ENCODE measurements at regions not wholly inside any gene's neighbourhood (a gene's known extent, or its start where the extent isn't known, plus 50 kb on each side); places are given as distances from the start of the nearest gene placed in this dataset.

- no peak overlapping the region for H3K23ac ChIP-seq (ENCODE audit: insufficient read length, low read depth, low read length)
- H4K91ac ChIP-seq (ENCODE audit: insufficient read length, low read depth, low read length), result no peak overlapping the region
- H2BK5ac ChIP-seq (ENCODE audit: insufficient read length, low read length), result no peak overlapping the region
- H3K23me2 ChIP-seq (ENCODE audit: insufficient read length, low read depth, low read length, poor library complexity, severe bottlenecking), result no peaks in the 10 kb centered on the region
- H3K27ac Mint-ChIP-seq, result no peak overlapping the region
- H3K14ac ChIP-seq (ENCODE audit: insufficient read depth, low read length), result no peak overlapping the region
- TF ChIP-seq, protein P1, sequence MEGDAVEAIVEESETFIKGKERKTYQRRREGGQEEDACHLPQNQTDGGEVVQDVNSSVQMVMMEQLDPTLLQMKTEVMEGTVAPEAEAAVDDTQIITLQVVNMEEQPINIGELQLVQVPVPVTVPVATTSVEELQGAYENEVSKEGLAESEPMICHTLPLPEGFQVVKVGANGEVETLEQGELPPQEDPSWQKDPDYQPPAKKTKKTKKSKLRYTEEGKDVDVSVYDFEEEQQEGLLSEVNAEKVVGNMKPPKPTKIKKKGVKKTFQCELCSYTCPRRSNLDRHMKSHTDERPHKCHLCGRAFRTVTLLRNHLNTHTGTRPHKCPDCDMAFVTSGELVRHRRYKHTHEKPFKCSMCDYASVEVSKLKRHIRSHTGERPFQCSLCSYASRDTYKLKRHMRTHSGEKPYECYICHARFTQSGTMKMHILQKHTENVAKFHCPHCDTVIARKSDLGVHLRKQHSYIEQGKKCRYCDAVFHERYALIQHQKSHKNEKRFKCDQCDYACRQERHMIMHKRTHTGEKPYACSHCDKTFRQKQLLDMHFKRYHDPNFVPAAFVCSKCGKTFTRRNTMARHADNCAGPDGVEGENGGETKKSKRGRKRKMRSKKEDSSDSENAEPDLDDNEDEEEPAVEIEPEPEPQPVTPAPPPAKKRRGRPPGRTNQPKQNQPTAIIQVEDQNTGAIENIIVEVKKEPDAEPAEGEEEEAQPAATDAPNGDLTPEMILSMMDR (conservative IDR thresholded peaks at IDR 0.05), result no peak
- H3K9me3 ChIP-seq (ENCODE audit: control insufficient read depth, low read depth, low read length), result no peaks in the 10 kb centered on the region
- H3K56ac ChIP-seq (ENCODE audit: insufficient read length, low read depth, low read length), result no peak overlapping the region
- H2BK15ac ChIP-seq (ENCODE audit: low read depth, low read length), result no peak overlapping the region
- no peak overlapping the region for H3K4me3 Mint-ChIP-seq
- H3K79me1 ChIP-seq (ENCODE audit: insufficient read depth, low read depth, low read length, poor library complexity, severe bottlenecking), result no peaks in the 10 kb centered on the region
- H3K27me3 Mint-ChIP-seq (ENCODE audit: low read depth), result no peaks in the 10 kb centered on the region
- peaks cover 3% of the 10 kb centered on the region in 2 experiments; a peak in 2 of 4 replicates for H3K4me1 Mint-ChIP-seq
- no peak overlapping the region for H3K4ac ChIP-seq (ENCODE audit: low read depth, low read length)
- WGBS (ENCODE audit: extremely low coverage, insufficient read length, low lambda C conversion rate), result no CpG with 5 or more reads among the region's 1 CpG
- no peaks in the 10 kb centered on the region for H3K27me3 ChIP-seq (ENCODE audit: insufficient read depth, low read length)
- no peak overlapping the region for H3K4me2 ChIP-seq (ENCODE audit: insufficient read depth, insufficient read length, low read length)
- H4K8ac ChIP-seq (replicated peaks; ENCODE audit: insufficient read length, low read depth, low read length), result no peak overlapping the region
- H3K9ac ChIP-seq (ENCODE audit: extremely low read depth, insufficient read length, low read length), result no peak overlapping the region
- no peak overlapping the region for H2AK5ac ChIP-seq (ENCODE audit: insufficient read length, low read length)
- no peaks in the 10 kb centered on the region for H3K9me3 Mint-ChIP-seq
- H3K36me3 Mint-ChIP-seq (ENCODE audit: insufficient read depth in 1 of 3, low read depth in 3 of 3), result no peaks in the 10 kb centered on the region
- H2BK12ac ChIP-seq (ENCODE audit: insufficient read length, low read depth, low read length), result no peak overlapping the region
- no peak overlapping the region for H2BK20ac ChIP-seq (ENCODE audit: low read depth, low read length, poor library complexity, severe bottlenecking)
- no peaks in the 10 kb centered on the region for H3K4me1 ChIP-seq (ENCODE audit: insufficient read depth, low read length)
- H4K20me1 ChIP-seq (ENCODE audit: control insufficient read depth, insufficient read depth, insufficient read length), result no peaks in the 10 kb centered on the region
- no peak overlapping the region for H2AFZ ChIP-seq (ENCODE audit: low read length)
- H2BK120ac ChIP-seq (ENCODE audit: low read depth, low read length, poor library complexity, severe bottlenecking), result no peak overlapping the region
- DNase-seq, result no peak
- H3K27ac ChIP-seq (ENCODE audit: insufficient read length, low read depth, low read length), result no peak overlapping the region
- no peak overlapping the region for H3T11ph ChIP-seq (ENCODE audit: low read length)
- H3K79me2 ChIP-seq (ENCODE audit: insufficient read depth, low read length), result no peaks in the 10 kb centered on the region
- no peak overlapping the region for H4K5ac ChIP-seq (ENCODE audit: insufficient read length, low read depth, low read length)
- no peak overlapping the region for H3K18ac ChIP-seq (ENCODE audit: insufficient read length, low read depth, low read length)
Observed at GRCh38 chr3:15977090-15977489, 179.3 kb upstream of the ANKRD28 start.
